H1 (cell line): ENCODE measurements at regions not wholly inside any gene's neighbourhood (a gene's known extent, or its start where the extent isn't known, plus 50 kb on each side); places are given as distances from the start of the nearest gene placed in this dataset.
A peak's percentile ranks its signal among the peaks of the same experiment; 100 is the strongest.

Source experiments
- CTCF ChIA-PET: fragments of 300-600 bp; sonication (Branson Sonifier 250); formaldehyde crosslinking; loops from one replicate; lab custom pipeline; 2021; ENCODE audit not compliant: partially characterized antibody; lab: Charles Lee
- POLR2A ChIA-PET: fragments of 300-600 bp; sonication (Branson Sonifier 250); formaldehyde crosslinking; loops from one replicate; lab custom pipeline; 2021; ENCODE audit warnings: inconsistent platforms; ENCODE audit not compliant: partially characterized antibody; lab: Charles Lee
- DNase-seq, 2 experiments: peaks; one replicate each; pipeline versions ENCODE4 v3.0.0 to v3.0.0-alpha.2; 2010 to 2022; ENCODE audit warnings: low spot score in 2 of 2, low read depth in 1 of 2, mixed read lengths in 1 of 2
- FAIRE-seq: peaks from 2 replicates; lab custom pipeline; 2011; peaks lifted over from hg19 to GRCh38; lab: Jason Lieb, UNC
- H2AFZ ChIP-seq: 2 replicates; pipeline ENCODE4 v1.8.1; 2012; ENCODE audit warnings: low read length, inconsistent platforms
- H2AK5ac ChIP-seq: 2 replicates; pipeline ENCODE4 v1.6.1; 2013; ENCODE audit warnings: low read depth, low read length
- H2BK120ac ChIP-seq: replicated peaks from 2 replicates; pipeline ENCODE3; 2013; ENCODE audit warnings: low read depth, low read length, inconsistent platforms
- H2BK12ac ChIP-seq: 2 replicates; pipeline ENCODE4 v1.6.1; 2013; ENCODE audit warnings: low read depth, low read length
- H2BK15ac ChIP-seq: 2 replicates; pipeline ENCODE4 v1.6.1; 2013; ENCODE audit warnings: low read length
- H2BK20ac ChIP-seq: 2 replicates; pipeline ENCODE4 v1.6.1; 2013; ENCODE audit warnings: low read length
- H2BK5ac ChIP-seq: 2 replicates; pipeline ENCODE4 v1.6.1; 2013; ENCODE audit warnings: low read depth, low read length
- H3K14ac ChIP-seq: 2 replicates; pipeline ENCODE4 v1.6.1; 2013; ENCODE audit warnings: inconsistent platforms; ENCODE audit not compliant: insufficient read length
- H3K18ac ChIP-seq: 2 replicates; pipeline ENCODE4 v1.6.1; 2013; ENCODE audit warnings: low read length; ENCODE audit errors: extremely low read depth
- H3K23ac ChIP-seq: 2 replicates; pipeline ENCODE4 v1.6.1; 2013; ENCODE audit warnings: inconsistent platforms; ENCODE audit not compliant: insufficient read length
- H3K23me2 ChIP-seq: 2 replicates; pipeline ENCODE4 v1.6.1; 2013; ENCODE audit warnings: low read depth, low read length
- H3K27ac ChIP-seq: 2 replicates; pipeline ENCODE4 v1.6.1; 2011; ENCODE audit warnings: low read depth, low read length, inconsistent platforms
- H3K27me3 ChIP-seq, 4 experiments: replicated peaks in 1 of 4; 1 replicate in 1 of 4; 2 replicates in 3 of 4; pipeline versions ENCODE4 v1.6.1 to v1.8.1; 2011 to 2013; ENCODE audit warnings: low read length in 3 of 4, mild to moderate bottlenecking in 3 of 4, inconsistent platforms in 2 of 4, mixed read lengths in 2 of 4, moderate library complexity in 1 of 4; ENCODE audit not compliant: control insufficient read depth in 3 of 4, insufficient read depth in 3 of 4; ENCODE audit errors: extremely low read depth in 1 of 4
- H3K36me3 ChIP-seq, 4 experiments: 2 replicates each; pipeline versions ENCODE4 v1.6.1 to v1.8.1; 2011 to 2013; ENCODE audit warnings: mild to moderate bottlenecking in 4 of 4, low read length in 3 of 4, moderate library complexity in 2 of 4, control low read depth in 1 of 4, inconsistent platforms in 1 of 4; ENCODE audit not compliant: insufficient read depth in 4 of 4, control insufficient read depth in 2 of 4
- H3K4ac ChIP-seq: replicated peaks from 2 replicates; pipeline ENCODE3; 2013; ENCODE audit warnings: low read length, low read depth, mixed read lengths, inconsistent platforms; ENCODE audit not compliant: insufficient read length
- H3K4me1 ChIP-seq, 4 experiments: replicated peaks in 1 of 4; 1 replicate in 1 of 4; 2 replicates in 3 of 4; pipeline versions ENCODE4 v1.6.1 to v1.8.1; 2011 to 2013; ENCODE audit warnings: low read length in 3 of 4, inconsistent platforms in 2 of 4, mixed read lengths in 1 of 4; ENCODE audit not compliant: insufficient read depth in 4 of 4, control insufficient read depth in 3 of 4
- H3K4me2 ChIP-seq, 2 experiments: 2 replicates each; pipeline versions ENCODE4 v1.6.1 to v1.8.1; 2011 to 2013; ENCODE audit warnings: low read depth in 2 of 2, low read length in 2 of 2, control low read depth in 1 of 2, inconsistent platforms in 1 of 2, mild to moderate bottlenecking in 1 of 2; ENCODE audit not compliant: insufficient read depth in 1 of 2
- H3K4me3 ChIP-seq, 4 experiments: fragments of 200-600, 300-600 bp in 1 of 4; sonication (generic), shearing (Covaris generic), sonication (Bioruptor Twin) in 1 of 4; 2 replicates each; pipeline versions ENCODE4 v1.5.1 to v1.8.1; 2011 to 2016; ENCODE audit warnings: low read length in 4 of 4, low read depth in 3 of 4, control low read depth in 2 of 4, inconsistent platforms in 2 of 4, mild to moderate bottlenecking in 2 of 4, mixed read lengths in 1 of 4, moderate library complexity in 1 of 4; ENCODE audit not compliant: insufficient read depth in 2 of 4; ENCODE audit errors: extremely low read depth in 1 of 4
- H3K56ac ChIP-seq: replicated peaks from 2 replicates; pipeline ENCODE3; 2013; ENCODE audit warnings: low read depth, mild to moderate bottlenecking, mixed read lengths, low read length, inconsistent platforms; ENCODE audit not compliant: insufficient read length
- H3K79me1 ChIP-seq: 2 replicates; pipeline ENCODE4 v1.6.1; 2013; ENCODE audit warnings: low read depth, low read length, control low read depth
- H3K79me2 ChIP-seq, 2 experiments: 2 replicates each; pipeline versions ENCODE4 v1.6.1 to v1.8.1; 2012 to 2013; ENCODE audit warnings: low read length in 2 of 2, mild to moderate bottlenecking in 2 of 2, inconsistent platforms in 1 of 2; ENCODE audit not compliant: insufficient read depth in 2 of 2, control insufficient read depth in 1 of 2
- H3K9ac ChIP-seq, 4 experiments: replicated peaks in 1 of 4; 1 replicate in 1 of 4; 2 replicates in 3 of 4; pipeline versions ENCODE4 v1.6.1 to v1.8.1; 2011 to 2013; ENCODE audit warnings: low read depth in 3 of 4, low read length in 3 of 4, control low read depth in 2 of 4, mild to moderate bottlenecking in 2 of 4, moderate library complexity in 2 of 4, inconsistent platforms in 1 of 4; ENCODE audit errors: extremely low read depth in 1 of 4
- H3K9me3 ChIP-seq, 2 experiments: 2 replicates each; pipeline versions ENCODE4 v1.6.1 to v1.8.1; 2012 to 2013; ENCODE audit warnings: mild to moderate bottlenecking in 2 of 2, moderate library complexity in 2 of 2, control low read depth in 1 of 2, inconsistent platforms in 1 of 2, low read depth in 1 of 2, low read length in 1 of 2, mixed read lengths in 1 of 2; ENCODE audit not compliant: insufficient read depth in 2 of 2
- H4K20me1 ChIP-seq, 2 experiments: replicated peaks in 1 of 2; 2 replicates each; pipeline versions ENCODE3 to v1.8.1; 2011 to 2013; ENCODE audit warnings: inconsistent platforms in 2 of 2, low read length in 2 of 2, mild to moderate bottlenecking in 1 of 2; ENCODE audit not compliant: insufficient read depth in 2 of 2, control insufficient read depth in 1 of 2
- H4K5ac ChIP-seq: 2 replicates; pipeline ENCODE4 v1.6.1; 2013; ENCODE audit warnings: low read length, low read depth, mixed read lengths, inconsistent platforms; ENCODE audit not compliant: insufficient read length
- H4K8ac ChIP-seq: 2 replicates; pipeline ENCODE4 v1.8.0; 2013; ENCODE audit warnings: mild to moderate bottlenecking, moderate library complexity, low read length, inconsistent platforms; ENCODE audit not compliant: insufficient read depth; ENCODE audit errors: extremely low read depth
- H4K91ac ChIP-seq: replicated peaks from 2 replicates; pipeline ENCODE3; 2013; ENCODE audit warnings: low read length, mixed read lengths, inconsistent platforms; ENCODE audit not compliant: insufficient read length
- HDAC6 ChIP-seq: IDR thresholded peaks from one replicate; pipeline ENCODE4 v1.7.1; 2012; ENCODE audit warnings: low read depth, mild to moderate bottlenecking, inconsistent platforms, low read length, moderate library complexity
- SP1 ChIP-seq: IDR thresholded peaks from 2 replicates; pipeline ENCODE4 v1.6.1; 2011; ENCODE audit warnings: low read depth, low read length
- WGBS, 2 experiments: shearing (Covaris generic) in 1 of 2; methylation state at CpG; one replicate each; pipeline versions ENCODE4 v1.1.6 to v1.1.7; 2013 to 2015; ENCODE audit warnings: low lambda C conversion rate in 2 of 2, mixed read lengths in 2 of 2, inconsistent platforms in 1 of 2, low coverage in 1 of 2, missing lambda C conversion rate in 1 of 2; ENCODE audit not compliant: insufficient replicate concordance in 2 of 2, insufficient coverage in 1 of 2, insufficient read length in 1 of 2; ENCODE audit errors: extremely low coverage in 1 of 2, missing lambda C conversion rate in 1 of 2; 5-methylcytosine and 5-hydroxymethylcytosine counted together

- no peak overlapping the region for H2BK12ac ChIP-seq
- H3K4me2 ChIP-seq = peak overlapping the region; percentile 11 to 35; a peak in 2 of 4 replicates
- no peak overlapping the region for H3K23ac ChIP-seq
- H3K4ac ChIP-seq = no peak overlapping the region
- no peak overlapping the region for H3K27ac ChIP-seq
- H2AK5ac ChIP-seq = no peak overlapping the region
- DNase-seq (peak in 1 of 2 experiments; percentile 57), FAIRE-seq (no peak)
- 0 out of 2 replicates have a peak overlapping the region, but pooled peaks have one; percentile 65 for H2BK15ac ChIP-seq
- peaks cover 3 to 12% (median 5%) of the 10 kb centered on the region in 4 experiments; a peak in 6 of 7 replicates for H3K4me1 ChIP-seq
- POLR2A ChIA-PET = no interaction called here
- no peak overlapping the region for H2AFZ ChIP-seq
- no peak overlapping the region for H3K14ac ChIP-seq
- H4K20me1 ChIP-seq = no peaks in the 10 kb centered on the region
- H4K8ac ChIP-seq = no peak overlapping the region
- no peaks in the 10 kb centered on the region for H3K23me2 ChIP-seq
- CTCF ChIA-PET = interaction anchor here (0.8 to 6.0 kb wide), 14 partner anchors 13 to 884 kb away, joined by 3 to 61 read pairs (median 4); no protein-coding TSS in a partner anchor
- H3K18ac ChIP-seq = no peak overlapping the region
- H2BK20ac ChIP-seq = no peak overlapping the region
- H3K27me3 ChIP-seq = no peaks in the 10 kb centered on the region
- WGBS, 2 experiments = 58% methylated on average over 10 of the region's 10 CpGs; no CpG with 5 or more reads in 1 of the 2 experiments
- H3K9ac ChIP-seq = no peak overlapping the region
- no peak overlapping the region for H2BK120ac ChIP-seq
- no peak overlapping the region for H3K56ac ChIP-seq
- H3K79me1 ChIP-seq = no peaks in the 10 kb centered on the region
- H3K79me2 ChIP-seq = no peaks in the 10 kb centered on the region
- H3K9me3 ChIP-seq = peaks cover 5 to 6% of the 10 kb centered on the region in 2 experiments; a peak in 2 of 4 replicates
- TF ChIP-seq HDAC6 (no peak), SP1 (peak; percentile 33; the same call in 1 of the 2 replicates)
- H3K4me3 ChIP-seq = no peak overlapping the region
- H4K5ac ChIP-seq = no peak overlapping the region
- peaks cover 0 to 2% (median 0%) of the 10 kb centered on the region in 4 experiments; a peak in 1 of 8 replicates for H3K36me3 ChIP-seq
- H2BK5ac ChIP-seq = no peak overlapping the region
- peak overlapping the region; percentile 83 for H4K91ac ChIP-seq
Observed at GRCh38 chr1:177779166-177779965, 190.5 kb downstream of the SEC16B start.
